ENCODE measurements at regions not wholly inside any gene's neighbourhood (a gene's known extent, or its start where the extent isn't known, plus 50 kb on each side); places are given as distances from the start of the nearest gene placed in this dataset.

- H3K4me1 ChIP-seq (ENCODE audit: control insufficient read depth, insufficient read depth, low read length) = no peaks in the 10 kb centered on the region
- Mint-ChIP-seq H3K4me1 (no peaks in the 10 kb centered on the region), H3K27ac (no peak overlapping the region), H3K36me3 (no peaks in the 10 kb centered on the region), H3K4me3 (no peak overlapping the region), H3K9me3 (no peaks in the 10 kb centered on the region), H3K27me3 (ENCODE audit: low read depth in 2 of 2) (peaks cover 7 to 42% of the 10 kb centered on the region in 2 donors)
- H3K27me3 ChIP-seq (ENCODE audit: control insufficient read depth, insufficient read depth, low read length) = peaks cover 2% of the 10 kb centered on the region
- H3K36me3 ChIP-seq (ENCODE audit: control insufficient read depth, insufficient read depth, low read length) = no peaks in the 10 kb centered on the region
- TF ChIP-seq CTCF (IDR thresholded peaks at IDR 0.05) = no peak
- intact Hi-C loops (cut with micrococcal nuclease) = no loop called here
- H3K27ac ChIP-seq (ENCODE audit: low read length) = no peak overlapping the region
- 81% methylated on average over 5 of the region's 7 CpGs for WGBS (ENCODE audit: insufficient coverage)
- no peak overlapping the region for H3K4me3 ChIP-seq (ENCODE audit: low read length)
- H3K9me3 ChIP-seq (ENCODE audit: control insufficient read depth, insufficient read depth, low read length) = no peaks in the 10 kb centered on the region
- ATAC-seq = no peak
- no peak for DNase-seq
Observed at GRCh38 chr1:221408117-221408803, 333.6 kb downstream of the DUSP10 start.

- peaks cover 12 to 53% of the 10 kb centered on the region in 2 donors for H3K27me3 Mint-ChIP-seq (ENCODE audit: low read depth in 2 of 2)
- ATAC-seq (no peak), DNase-seq (no peak)
- H3K9me3 Mint-ChIP-seq = no peaks in the 10 kb centered on the region
- intact Hi-C loops (cut with micrococcal nuclease) = no loop called here
- peaks cover 2% of the 10 kb centered on the region for H3K27me3 ChIP-seq (ENCODE audit: control insufficient read depth, insufficient read depth, low read length)
- no peaks in the 10 kb centered on the region for H3K4me1 ChIP-seq (ENCODE audit: control insufficient read depth, insufficient read depth, low read length)
- H3K4me3 ChIP-seq (ENCODE audit: low read length) = no peak overlapping the region
- no peak overlapping the region for H3K27ac ChIP-seq (ENCODE audit: low read length)
- H3K9me3 ChIP-seq (ENCODE audit: control insufficient read depth, insufficient read depth, low read length) = no peaks in the 10 kb centered on the region
- H3K36me3 Mint-ChIP-seq = no peaks in the 10 kb centered on the region
- no peak overlapping the region for H3K27ac Mint-ChIP-seq
- no peaks in the 10 kb centered on the region for H3K4me1 Mint-ChIP-seq
- 14% methylated on average over 1 of the region's 3 CpGs for WGBS (ENCODE audit: insufficient coverage)
- TF ChIP-seq CTCF (IDR thresholded peaks at IDR 0.05) = no peak
- no peaks in the 10 kb centered on the region for H3K36me3 ChIP-seq (ENCODE audit: control insufficient read depth, insufficient read depth, low read length)
- no peak overlapping the region for H3K4me3 Mint-ChIP-seq
Observed at GRCh38 chr1:221411283-221411682, 330.6 kb downstream of the DUSP10 start.

- Histone ChIP-seq H3K27me3 (ENCODE audit: control insufficient read depth, insufficient read depth, low read length) (no peaks in the 10 kb centered on the region), H3K9me3 (ENCODE audit: control insufficient read depth, insufficient read depth, low read length) (no peaks in the 10 kb centered on the region), H3K4me3 (ENCODE audit: low read length) (no peak overlapping the region), H3K4me1 (ENCODE audit: control insufficient read depth, insufficient read depth, low read length) (no peaks in the 10 kb centered on the region), H3K27ac (ENCODE audit: low read length) (no peak overlapping the region), H3K36me3 (ENCODE audit: control insufficient read depth, insufficient read depth, low read length) (no peaks in the 10 kb centered on the region)
- Mint-ChIP-seq H3K4me3 (no peak overlapping the region), H3K36me3 (no peaks in the 10 kb centered on the region), H3K27me3 (ENCODE audit: low read depth in 2 of 2) (peaks cover 15 to 51% of the 10 kb centered on the region in 2 donors), H3K27ac (no peak overlapping the region), H3K9me3 (no peaks in the 10 kb centered on the region), H3K4me1 (no peaks in the 10 kb centered on the region)
- DNase-seq (no peak), ATAC-seq (no peak)
- WGBS (ENCODE audit: insufficient coverage) = 85% methylated on average over 8 of the region's 8 CpGs
- intact Hi-C loops (cut with micrococcal nuclease) = no loop called here
- TF ChIP-seq CTCF (IDR thresholded peaks at IDR 0.05) = no peak
Observed at GRCh38 chr1:221414772-221415539, 326.9 kb downstream of the DUSP10 start.

All from natural killer cell (primary cell).